NCI-H2107 treated with DMSO at 0.1 percent for 48 hours (cell line): ENCODE measurements at regions not wholly inside any gene's neighbourhood (a gene's known extent, or its start where the extent isn't known, plus 50 kb on each side); places are given as distances from the start of the nearest gene placed in this dataset.
"Not testable (repeated sequence)": the region's sequence is repeated elsewhere in the genome, so short reads cannot be mapped to it uniquely, and the experiment has no call there.

Experiments used
- DNase-seq: peaks from one replicate; lab custom pipeline; 2025; ENCODE audit not compliant: unreplicated experiment; lab: John Stamatoyannopoulos, UW

DNA sequence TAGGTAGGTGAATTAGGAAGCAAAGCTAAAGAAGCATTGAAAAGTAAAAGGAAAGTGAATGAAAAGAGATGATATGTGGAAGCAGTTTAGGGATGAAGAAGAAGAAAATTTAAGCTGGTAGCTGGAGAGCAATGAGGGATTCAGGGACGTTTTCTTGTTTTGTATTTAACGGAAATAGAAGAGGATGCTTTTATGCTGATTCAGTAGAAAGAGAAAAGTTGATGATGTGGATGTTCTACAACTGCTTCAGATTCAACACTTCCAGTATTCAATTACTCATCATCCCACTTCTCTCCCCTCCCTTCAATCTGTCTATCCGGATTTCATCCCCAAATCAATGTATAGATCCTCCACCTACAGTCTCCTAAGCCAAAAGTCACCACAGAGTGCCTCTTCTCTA, 448.2 kb upstream of the CCDC54 start:
- DNase-seq = no peak

DNA sequence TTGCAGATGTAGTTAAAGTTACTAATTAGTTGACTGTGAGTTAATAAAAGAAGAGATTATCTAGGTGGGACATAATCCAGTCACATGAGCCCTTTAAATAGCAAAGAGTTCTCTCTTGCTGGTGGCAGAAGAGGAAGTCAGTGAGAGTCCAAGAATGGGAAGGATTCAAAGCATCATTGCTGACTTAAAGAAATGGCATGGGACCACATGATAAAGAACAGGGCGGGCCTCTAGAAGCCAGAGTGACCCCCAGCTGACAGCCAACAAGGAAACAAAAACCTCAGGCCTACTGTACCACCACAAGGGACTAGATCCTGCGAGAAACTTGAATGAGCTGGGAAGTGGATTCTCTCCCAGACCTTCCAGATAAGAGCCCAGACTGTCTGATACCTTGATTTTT, 447.2 kb upstream of the CCDC54 start:
- no peak for DNase-seq

DNA sequence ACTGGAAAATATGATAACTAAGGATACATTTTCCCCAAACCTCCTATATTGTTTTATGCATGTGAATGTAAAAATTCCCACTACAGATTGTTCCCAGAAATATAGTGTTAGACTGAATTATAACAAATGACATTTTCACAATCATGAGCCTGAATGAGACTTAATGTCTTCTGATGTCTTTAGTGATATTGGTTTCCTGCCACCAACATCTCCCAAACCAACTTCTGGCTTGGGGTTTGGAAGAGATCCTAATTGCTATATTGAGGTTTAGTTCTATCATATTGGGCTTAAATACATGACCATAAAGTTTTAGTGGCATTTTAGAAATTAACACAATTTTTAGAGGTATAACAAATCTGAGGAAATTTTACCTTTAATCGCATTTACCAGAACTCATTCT, 445.3 kb upstream of the CCDC54 start:
- no peak for DNase-seq

DNA sequence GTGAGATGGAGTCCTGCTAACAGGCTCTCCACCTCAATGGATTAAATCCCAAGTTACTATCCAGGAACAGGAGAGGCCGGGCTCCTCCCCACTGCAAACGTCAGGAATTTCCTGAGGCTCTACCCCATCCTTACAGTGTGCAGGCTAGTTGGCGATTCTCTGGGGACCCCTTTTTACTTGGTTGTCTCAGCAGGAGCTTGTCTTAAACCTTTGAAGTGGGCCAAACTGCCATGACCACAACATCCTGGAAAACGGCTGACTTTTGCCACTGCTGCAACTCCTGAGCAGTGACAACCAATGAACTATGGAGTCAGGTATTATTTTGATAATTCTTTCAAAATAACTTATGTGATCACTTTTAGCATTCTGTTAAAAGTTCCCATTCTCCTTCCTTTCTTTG, 440.9 kb upstream of the CCDC54 start:
- DNase-seq = no peak

DNA sequence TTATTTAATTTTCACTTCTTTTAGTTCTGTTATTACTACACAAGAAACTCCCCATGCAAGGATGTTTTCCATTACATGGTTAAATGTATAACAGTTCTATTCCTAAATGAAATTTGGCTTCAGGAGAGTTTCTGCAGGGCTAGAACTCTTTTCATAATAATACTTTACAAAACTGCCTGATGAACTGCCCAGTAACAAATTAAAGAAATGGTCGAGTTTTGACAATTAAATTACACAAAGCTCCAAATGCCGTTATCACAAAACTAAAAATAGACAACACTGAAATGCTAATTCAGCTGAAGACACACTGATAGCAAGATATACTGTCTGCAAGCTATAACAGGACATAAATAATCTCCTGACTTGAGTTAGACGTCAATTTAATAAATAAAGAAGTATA, 435.2 kb upstream of the CCDC54 start:
- no peak for DNase-seq

DNA sequence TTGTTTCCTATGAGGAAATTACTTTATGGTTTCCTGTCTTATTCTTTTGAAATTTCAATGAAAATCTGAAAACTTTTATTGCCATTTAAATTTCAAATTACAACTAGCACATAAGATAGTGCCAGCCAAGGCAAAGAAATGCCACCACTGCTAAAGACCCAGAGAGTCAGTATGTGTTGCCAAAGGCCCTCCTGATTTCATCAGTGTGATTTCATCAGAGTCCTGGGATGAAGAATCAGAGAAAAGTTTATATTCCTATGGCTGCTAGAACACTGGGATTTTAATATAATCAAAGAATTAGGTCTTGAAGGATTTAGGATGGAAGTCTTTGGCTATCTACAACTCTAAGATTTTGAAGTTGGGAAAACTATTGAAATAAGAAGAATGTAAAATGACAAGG, 434.2 kb upstream of the CCDC54 start:
- no peak for DNase-seq

DNA sequence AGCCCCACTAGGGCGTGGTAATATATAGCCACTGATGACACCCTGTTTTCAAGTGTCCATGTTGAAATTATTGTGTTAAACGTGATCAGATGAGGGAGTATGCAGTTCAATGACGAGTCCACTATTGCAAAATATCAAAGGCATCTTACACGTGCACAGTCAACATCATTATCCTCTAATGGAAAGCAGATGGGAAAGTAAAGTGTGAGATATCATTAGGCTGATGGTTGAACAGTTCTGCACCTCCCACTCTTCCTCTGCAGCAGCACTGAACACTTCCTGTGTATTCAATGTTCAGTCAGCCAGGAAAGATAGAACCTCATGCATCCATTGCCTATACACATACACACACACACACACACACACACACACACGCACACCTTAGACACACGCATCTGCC, 431.8 kb upstream of the CCDC54 start:
- no peak for DNase-seq

DNA sequence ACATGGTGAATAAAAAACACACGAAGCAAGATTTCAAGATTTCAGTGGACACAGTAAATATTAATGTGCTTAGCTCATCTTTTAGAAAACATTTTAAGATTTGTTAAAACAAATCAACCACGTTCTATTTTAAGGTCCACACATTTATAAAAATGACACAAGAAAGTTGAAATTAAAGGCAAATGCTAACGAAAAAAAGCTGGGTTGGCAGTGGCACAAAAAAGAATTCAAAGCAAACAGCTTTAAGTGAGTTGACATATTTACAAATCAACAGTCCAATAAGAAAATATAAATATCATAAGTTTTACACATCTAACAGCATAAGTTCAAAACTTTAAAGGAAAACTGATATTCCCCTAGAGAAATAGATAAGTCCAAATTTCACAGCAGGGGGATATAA, 430.4 kb upstream of the CCDC54 start:
- DNase-seq = no peak

DNA sequence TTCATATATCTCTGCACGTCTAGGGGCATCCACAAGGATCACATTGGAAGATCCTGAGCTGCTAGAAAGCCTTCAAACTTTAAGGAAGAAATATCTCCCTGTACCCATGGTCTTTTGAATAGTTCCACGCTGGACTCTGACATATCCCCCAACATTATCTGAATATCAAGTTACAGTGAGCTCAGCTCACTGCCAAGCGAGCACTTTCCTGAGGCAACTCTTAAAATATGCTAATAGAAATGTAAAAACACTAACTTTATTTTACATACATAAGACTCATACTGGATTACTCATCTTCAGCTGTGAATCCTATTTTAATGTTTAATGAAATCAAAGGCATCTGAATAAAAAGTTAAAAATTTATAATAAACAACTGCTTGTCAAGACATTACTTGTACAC, 420.2 kb upstream of the CCDC54 start:
- no peak for DNase-seq

DNA sequence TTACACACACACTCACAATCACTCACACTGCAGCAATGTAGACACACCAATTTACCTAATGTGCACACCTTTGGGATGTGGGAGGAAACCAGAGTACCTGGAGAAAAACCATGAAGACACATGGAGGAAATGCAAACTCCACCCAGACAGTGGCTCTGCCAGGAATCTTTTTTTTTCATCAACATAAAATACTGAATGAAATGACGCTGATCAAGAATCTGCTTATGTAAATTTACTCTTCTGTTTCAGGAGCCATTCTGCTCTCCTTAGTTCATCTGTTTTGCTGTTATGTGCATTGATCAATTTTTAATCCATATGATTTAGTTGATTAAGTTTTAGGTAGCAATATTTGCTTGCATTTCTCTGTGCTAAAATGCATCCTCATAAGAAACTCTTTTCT, 414.2 kb upstream of the CCDC54 start:
- DNase-seq = no peak

DNA sequence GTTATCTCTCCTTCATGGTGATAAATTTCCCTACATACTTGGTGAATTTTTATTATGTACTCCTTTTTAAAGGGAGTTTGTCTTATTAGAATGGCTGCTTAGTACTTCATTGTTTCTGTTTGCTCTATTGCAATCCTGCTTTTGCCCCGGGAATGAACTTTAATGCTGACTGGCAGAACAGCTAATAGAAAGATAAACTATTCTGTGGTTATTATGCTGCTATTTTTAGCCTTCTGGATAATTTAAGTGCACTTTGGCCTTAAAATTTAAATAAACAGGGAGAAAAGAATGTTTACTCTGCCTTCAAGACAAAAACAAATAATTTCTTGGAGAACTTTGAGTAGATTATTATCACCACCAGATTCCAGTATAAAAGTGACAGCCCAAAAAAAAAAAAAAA, 413.8 kb upstream of the CCDC54 start:
- DNase-seq = no peak

DNA sequence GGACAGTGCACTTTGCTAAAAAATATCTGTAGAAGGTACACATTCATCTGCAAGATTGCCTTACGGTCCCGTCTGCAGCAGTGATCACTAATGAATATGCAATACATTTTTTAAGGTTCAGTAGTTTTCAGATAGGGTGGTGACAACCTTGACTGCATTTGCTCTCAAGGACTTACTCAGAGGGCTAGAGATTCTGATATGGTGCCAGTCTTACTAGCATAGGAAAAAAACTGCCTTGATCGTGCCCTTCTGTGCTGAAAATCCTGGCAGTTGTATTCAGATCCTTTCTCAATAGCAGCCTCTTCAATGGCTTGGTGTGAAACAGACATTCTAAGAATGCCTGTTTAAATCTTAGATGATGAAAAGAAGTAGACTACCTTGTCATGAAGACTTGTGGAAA, 411.9 kb upstream of the CCDC54 start:
- DNase-seq = no peak

DNA sequence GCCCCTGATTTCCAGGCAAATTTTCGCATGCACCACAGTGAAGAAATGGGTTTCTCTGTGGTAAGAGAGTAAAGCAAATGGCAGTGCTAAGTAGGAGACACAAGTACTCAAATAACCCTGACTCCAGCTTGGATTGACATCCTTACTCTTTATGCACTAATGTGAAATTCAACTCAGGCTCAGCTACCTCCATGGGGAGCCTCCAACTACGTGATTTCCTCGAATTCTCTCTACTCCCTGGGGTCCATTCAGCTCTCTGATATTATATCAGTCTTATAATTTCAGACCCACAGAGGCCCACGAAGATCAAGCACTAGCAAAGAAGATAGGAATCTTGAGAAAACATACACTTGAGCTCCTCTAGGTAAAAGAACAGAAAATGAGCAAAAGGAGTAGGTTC, 407.6 kb upstream of the CCDC54 start:
- no peak for DNase-seq

DNA sequence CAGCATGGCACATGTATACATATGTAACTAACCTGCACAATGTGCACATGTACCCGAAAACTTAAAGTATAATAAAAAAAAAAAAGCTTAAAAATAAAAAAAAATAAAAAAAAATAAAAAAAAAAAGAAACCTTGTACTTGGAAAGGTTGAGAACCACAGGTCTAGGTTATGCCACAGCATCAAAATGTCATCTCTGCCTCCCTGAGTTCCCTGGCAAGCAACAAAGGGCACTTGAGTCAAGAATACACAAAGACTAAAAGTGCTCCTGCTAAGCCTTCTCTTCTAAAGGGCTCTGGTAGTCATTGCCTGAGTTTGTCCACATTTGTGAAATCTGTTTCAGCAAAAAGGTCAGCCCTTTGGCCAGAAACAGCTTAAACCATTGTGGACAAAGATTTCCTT, 395.8 kb upstream of the CCDC54 start:
- DNase-seq = no peak

DNA sequence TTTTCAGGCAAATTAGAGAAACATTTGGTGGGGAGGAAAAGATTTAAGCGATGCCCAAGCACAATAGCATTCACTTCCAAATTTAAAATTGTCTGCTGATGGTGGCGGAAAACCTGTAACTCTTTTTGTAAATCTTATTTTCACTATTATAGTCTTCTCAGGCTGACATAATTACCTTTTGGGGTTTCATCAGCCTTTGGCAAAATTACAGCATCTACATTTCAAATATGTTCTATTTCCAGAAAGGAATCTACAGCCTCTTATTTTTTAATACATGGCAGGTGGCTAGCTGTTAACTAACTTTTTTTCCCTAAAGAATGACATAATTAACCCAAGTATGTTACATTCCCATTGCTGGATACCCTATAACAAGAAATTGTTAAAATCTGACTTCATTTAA, 391.5 kb upstream of the CCDC54 start:
- no peak for DNase-seq

DNA sequence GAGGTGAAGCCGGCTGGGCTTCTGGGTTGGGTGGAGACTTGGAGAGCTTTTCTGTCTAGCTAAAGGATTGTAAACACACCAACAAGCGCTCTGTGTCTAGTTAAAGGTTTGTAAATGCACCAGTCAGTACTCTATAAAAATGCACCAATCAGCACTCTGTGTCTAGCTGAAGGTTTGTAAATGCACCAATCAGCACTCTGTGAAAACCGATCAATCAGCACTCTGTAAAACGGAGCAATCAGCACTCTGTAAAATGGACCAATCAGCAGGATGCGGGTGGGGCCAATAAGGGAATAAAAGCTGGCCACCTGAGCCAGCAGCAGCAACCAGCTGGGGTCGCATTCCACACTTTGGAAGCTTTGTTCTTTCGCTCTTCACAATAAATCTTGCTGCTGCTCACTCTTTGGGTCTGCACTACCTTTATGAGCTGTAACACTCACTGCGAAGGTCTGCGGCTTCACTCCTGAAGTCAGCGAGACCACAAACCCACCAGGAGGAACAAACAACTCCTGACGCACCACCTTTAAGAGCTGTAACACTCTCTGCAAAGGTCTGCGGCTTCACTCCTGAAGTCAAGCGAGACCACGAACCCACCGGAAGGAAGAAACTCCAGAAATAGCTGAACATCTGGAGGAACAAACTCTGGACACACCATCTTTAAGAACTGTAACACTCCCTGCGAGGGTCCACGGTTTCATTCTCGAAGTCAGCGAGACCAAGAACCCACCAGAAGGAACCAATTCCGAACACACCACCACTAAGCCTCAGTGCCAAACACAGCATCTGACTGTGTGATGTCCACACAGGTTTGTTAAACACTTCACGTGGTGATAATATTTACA, 378.2 kb upstream of the CCDC54 start:
- not testable (repeated sequence) for DNase-seq

DNA sequence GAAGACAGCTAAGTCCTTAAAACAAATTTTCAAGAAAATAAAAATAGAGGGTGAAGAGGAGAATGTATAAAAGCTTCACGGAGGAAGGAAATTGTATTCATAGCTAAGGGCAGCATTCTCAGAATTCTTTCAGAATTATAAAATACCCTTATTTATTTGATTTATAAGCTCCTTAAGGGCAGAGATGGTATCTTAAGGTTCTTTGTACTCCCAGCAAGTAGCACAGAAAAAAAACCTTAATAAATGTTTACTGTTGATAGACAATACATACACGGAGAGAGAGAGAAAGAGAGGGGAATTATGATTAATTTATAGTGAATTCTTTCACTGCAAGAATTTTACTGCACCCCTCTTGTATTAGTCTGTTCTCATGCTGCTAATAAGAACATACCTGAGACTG, 375.6 kb upstream of the CCDC54 start:
- DNase-seq = no peak

DNA sequence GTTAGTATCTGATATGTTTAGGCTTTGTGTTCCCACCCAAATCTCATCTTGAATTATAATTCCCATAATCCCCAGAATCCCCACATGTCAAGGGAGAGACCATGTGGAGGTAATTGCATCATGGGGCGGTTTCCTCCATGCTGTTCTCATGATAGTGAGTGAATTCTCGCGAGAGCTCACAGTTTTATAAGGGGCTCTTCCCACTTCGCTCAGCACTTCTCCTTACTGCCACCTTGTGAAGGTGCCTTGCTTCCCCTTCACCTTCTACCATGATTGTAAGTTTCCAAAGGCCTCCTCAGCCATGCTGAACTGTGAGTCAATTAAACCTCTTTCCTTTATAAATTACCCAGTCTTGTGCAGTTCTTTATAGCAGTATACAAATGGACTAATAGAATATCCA, 371.9 kb upstream of the CCDC54 start:
- DNase-seq = not testable (repeated sequence)

DNA sequence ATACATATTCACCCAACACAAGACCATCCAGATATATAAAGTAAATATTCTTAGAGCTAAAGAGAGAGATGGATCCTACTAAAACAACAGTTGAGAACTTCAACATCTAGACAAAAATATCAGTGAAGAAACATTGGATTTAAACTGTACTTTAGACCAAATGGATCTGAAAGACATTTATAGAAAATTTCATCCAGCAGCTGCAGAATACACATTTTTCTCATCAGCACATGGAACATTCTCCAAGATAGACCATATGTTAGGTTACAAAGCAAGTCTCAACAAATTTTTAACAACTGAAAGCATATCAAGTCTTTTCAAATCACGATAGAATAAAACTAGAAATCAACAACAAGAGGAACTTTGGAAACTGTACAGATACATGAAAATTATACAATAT, 369.0 kb upstream of the CCDC54 start:
- no peak for DNase-seq

DNA sequence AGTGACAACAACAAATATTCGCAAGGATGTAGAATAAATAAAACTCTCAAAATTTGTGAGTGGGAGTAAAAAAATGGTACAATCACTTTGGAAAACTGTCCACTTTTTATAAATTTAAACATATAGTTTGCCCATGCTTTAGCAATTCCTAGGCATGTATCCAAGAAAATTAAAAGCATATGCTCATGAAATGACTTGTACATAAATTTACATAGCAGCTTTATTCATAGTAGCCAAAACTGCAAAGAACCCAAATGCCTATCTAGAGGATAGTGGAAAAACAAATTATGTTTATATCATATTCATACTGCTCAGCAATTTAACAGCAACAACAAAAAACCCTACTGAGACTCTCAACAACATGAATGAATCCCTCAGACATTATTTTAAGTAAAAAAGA, 363.6 kb upstream of the CCDC54 start:
- DNase-seq = no peak

DNA sequence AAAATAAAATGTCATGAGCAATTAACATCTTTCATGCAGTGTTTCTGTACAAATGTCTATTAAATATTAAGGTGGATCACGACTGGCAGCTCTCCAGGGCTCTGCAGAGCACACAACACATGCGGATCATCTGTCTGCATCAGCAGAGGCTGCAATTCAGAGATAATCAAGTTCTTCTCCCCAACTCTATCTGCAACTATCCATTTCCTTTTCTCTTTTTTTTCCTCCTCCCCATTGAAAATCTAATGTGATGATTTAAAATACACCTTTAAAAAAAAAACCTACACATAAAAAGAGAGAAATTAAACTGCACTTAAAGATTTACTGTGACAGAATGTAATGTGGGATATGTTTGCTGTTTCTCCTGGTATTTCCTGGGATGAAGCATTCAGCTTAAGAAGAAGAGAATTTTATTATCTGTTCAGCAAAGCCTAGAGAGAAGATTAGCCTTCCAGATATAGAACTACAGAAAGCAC, 352.6 kb upstream of the CCDC54 start:
- DNase-seq = no peak

DNA sequence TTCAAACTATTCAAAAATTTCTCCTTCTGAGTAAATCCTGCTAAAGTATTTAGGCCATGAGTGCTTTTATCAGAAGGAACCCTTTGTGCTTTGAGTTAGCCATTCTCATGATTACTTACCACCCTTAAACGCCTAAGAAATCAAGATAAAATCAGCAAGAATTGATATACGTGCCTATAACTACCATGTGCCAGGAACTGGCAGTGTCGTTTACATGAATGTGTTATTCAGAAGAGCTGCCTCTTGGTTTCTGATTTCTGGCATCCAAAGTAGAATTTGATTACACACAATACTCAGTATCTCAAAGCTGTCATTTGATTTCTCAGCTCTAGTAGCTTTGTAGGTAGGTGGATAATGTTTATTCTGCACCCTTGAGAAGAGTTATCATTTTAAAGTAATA, 351.3 kb upstream of the CCDC54 start:
- no peak for DNase-seq

DNA sequence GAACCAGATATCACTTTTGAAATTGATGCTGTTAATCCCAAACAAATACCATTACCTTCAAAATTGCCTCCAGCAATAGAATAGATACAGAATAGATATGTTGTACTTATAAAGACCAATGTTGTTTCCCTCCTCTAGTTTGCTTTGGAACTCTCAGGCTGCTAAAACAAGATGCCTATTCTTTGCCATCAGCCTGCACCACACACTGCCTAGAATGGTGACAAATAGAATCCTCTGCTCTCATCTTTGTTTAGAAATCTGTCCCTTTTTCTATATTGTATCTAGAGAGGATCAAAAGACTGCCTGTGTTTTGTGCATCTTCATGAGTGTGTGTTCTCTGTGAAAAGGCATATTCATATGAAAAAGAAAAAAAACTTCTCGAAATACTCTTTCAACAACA, 349.2 kb upstream of the CCDC54 start:
- DNase-seq = no peak
